AG09309 (cell line): ENCODE measurements at regions not wholly inside any gene's neighbourhood (a gene's known extent, or its start where the extent isn't known, plus 50 kb on each side); places are given as distances from the start of the nearest gene placed in this dataset.
"Not testable (repeated sequence)": the region's sequence is repeated elsewhere in the genome, so short reads cannot be mapped to it uniquely, and the experiment has no call there.

Source experiments
- DNase-seq: peaks from one replicate; pipeline ENCODE4 v3.0.0-alpha.2; 2010; ENCODE audit warnings: low read depth
- H3K4me3 ChIP-seq: 2 replicates; pipeline ENCODE4 v1.5.1; 2011; ENCODE audit warnings: mild to moderate bottlenecking, low read depth, low read length, moderate library complexity; ENCODE audit not compliant: control insufficient read depth
- TF ChIP-seq, protein P1 (sequence below): IDR thresholded peaks from 2 replicates; pipeline ENCODE4 v1.5.1; 2011; ENCODE audit warnings: mild to moderate bottlenecking, low read depth, low read length, inconsistent platforms; ENCODE audit not compliant: insufficient read depth, control insufficient read depth; ENCODE audit errors: missing control alignments

GRCh38 chr9:23041466-23041865, 594.8 kb downstream of the DMRTA1 start:
- DNase-seq: no peak
- TF ChIP-seq, protein P1, sequence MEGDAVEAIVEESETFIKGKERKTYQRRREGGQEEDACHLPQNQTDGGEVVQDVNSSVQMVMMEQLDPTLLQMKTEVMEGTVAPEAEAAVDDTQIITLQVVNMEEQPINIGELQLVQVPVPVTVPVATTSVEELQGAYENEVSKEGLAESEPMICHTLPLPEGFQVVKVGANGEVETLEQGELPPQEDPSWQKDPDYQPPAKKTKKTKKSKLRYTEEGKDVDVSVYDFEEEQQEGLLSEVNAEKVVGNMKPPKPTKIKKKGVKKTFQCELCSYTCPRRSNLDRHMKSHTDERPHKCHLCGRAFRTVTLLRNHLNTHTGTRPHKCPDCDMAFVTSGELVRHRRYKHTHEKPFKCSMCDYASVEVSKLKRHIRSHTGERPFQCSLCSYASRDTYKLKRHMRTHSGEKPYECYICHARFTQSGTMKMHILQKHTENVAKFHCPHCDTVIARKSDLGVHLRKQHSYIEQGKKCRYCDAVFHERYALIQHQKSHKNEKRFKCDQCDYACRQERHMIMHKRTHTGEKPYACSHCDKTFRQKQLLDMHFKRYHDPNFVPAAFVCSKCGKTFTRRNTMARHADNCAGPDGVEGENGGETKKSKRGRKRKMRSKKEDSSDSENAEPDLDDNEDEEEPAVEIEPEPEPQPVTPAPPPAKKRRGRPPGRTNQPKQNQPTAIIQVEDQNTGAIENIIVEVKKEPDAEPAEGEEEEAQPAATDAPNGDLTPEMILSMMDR: no peak
- H3K4me3 ChIP-seq: no peak overlapping the region

DNA sequence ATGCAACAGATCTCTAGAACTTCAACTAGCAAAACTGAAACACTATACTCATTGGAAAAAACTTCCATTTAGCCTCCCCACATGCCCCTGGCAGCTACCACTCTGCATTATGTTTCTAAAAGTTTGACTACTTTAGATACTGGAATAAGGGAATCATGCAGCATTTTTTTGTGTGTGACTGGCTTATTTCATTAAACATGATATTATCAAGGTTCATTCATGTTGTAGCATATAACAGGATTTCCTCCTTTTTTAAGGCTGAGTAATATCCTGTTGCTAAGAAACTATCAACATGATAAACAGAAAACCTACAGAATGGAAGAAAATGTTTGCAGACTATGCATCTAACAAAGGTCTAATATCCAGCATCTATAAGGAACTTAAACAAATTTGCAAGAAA, 597.9 kb downstream of the DMRTA1 start:
- no peak for DNase-seq
- TF ChIP-seq, protein P1: no peak

DNA sequence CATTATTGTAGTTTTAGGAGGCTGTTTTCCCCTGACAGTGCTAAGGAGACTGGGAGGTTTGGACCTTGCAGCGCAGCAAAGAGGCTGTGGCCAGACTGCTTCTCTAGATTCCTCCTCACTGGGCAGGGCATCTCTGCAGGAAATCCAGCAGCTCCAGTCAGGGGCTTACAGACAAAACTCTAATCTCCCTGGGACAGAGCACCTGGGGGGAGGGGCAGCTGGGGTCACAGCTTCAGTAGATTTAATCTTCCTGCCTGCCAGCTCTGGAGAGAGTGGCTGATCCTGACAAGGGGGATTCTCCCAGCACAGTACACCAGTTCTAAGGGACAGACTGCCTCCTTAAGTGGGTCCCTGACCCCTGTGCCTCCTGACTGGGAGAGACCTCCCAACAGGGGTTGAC, 599.4 kb downstream of the DMRTA1 start:
- not testable (repeated sequence) for H3K4me3 ChIP-seq, DNase-seq

More for the DNA sequence above, 597.9 kb downstream of the DMRTA1 start:
- no peak overlapping the region for H3K4me3 ChIP-seq

DNA sequence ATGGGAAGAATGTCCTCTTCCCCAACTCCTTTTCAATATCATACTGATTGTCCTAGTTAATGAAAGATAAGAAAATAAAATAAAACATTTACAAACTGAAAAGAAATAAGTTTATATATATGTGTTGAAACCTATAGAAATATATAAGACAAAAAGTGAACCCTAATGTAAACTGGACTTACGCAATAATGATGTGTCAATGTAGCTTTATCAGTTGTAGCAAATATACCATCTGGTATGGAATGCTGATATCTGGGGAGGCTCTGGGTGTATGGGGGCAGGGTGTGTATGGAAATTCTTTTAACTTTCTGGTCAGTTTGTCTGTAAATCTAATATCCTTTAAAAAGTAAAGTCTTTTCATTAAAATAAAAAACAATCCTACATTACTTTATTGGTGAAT, 603.9 kb downstream of the DMRTA1 start:
- no peak overlapping the region for H3K4me3 ChIP-seq
- TF ChIP-seq, protein P1: no peak
- DNase-seq: no peak

DNA sequence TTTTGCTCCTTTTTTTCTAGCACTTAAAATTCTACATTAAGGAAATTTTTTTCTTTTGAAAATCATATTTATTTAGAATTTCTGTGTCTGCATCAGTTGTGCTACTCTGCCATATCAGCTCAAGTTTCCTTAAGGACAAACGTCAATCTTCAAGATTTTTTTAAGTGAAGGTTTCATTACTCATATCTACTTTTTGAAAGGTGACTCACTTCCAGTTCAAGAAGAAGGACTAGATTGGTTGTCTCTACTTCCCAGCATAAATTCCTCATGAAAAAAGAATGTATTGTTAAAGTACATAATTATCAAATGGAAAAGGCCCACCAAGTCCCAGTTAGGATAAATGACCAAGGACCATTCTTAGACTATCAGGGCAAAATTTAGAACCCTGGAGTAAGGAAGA, 626.5 kb downstream of the DMRTA1 start:
- TF ChIP-seq, protein P1: no peak
- DNase-seq: no peak
- H3K4me3 ChIP-seq: no peak overlapping the region

DNA sequence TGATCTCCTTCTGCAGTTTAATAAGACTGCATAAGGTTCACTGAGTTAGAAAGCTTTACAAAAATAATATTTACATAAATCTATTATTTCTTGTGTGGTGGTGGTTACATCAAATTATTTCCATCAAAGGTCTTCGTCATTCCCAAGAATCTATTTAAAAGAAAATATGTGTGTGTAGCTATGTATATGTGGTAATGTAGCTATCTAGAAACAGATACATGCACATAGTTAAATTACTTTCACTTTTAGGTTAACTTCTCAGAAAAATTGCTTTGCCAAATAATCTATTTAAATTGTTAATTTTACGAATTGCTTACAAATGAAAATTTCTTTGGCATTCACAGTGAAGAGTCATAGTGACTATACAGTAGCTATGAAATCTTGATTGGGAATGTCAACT, 633.2 kb downstream of the DMRTA1 start:
- no peak overlapping the region for H3K4me3 ChIP-seq
- TF ChIP-seq, protein P1: no peak
- no peak for DNase-seq

DNA sequence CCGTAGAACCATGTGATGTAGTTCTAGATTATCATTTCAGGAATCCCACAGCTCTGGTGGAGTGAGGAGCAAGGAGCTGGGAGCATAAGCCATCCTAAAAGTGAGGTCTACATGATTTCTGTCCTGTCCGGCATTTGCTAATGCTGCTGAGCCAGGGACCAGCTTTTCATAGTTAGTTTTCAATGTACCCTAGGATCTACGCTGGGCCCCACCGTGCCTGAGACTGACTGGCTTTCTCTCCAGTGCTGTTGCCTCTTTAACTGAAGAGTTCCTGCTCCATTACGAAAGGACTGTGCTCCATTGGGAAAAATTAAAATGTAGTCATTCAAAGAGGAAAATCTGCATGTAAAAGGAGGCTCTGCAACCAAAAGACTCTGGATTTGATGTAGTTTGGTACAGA, 634.8 kb downstream of the DMRTA1 start:
- no peak overlapping the region for H3K4me3 ChIP-seq
- TF ChIP-seq, protein P1: no peak
- DNase-seq: no peak
